Esophagus muscularis mucosa (tissue), 4 donors: ENCODE measurements at regions not wholly inside any gene's neighbourhood (a gene's known extent, or its start where the extent isn't known, plus 50 kb on each side); places are given as distances from the start of the nearest gene placed in this dataset.

Experiments
- DNase-seq: peaks from one replicate; pipeline ENCODE4 v3.0.0-alpha.2; 2017; ENCODE audit errors: extremely low spot score
- H3K27ac ChIP-seq, 4 donors: fragments of 200-600 bp; sonication (generic); replicated peaks in 1 of 4; 1 replicate in 3 of 4; 2 replicates in 1 of 4; pipeline ENCODE4 v1.5.1; 2016 to 2019; ENCODE audit warnings: mild to moderate bottlenecking in 1 of 4
- H3K27me3 ChIP-seq, 4 donors: fragments of 200-600 bp; sonication (generic); one replicate each; pipeline versions ENCODE4 v1.5.1 to v1.6.0; 2016 to 2019
- H3K36me3 ChIP-seq, 4 donors: fragments of 200-600 bp; sonication (generic); one replicate each; pipeline ENCODE4 v1.5.1; 2016 to 2019
- H3K4me1 ChIP-seq, 4 donors: fragments of 200-600 bp; sonication (generic); one replicate each; pipeline ENCODE4 v1.5.1; 2016 to 2019
- H3K4me3 ChIP-seq, 4 donors: fragments of 200-600 bp; sonication (generic); 1 replicate in 2 of 4; 2 replicates in 2 of 4; pipeline ENCODE4 v1.5.1; 2016 to 2019; ENCODE audit warnings: mild to moderate bottlenecking in 4 of 4, moderate library complexity in 1 of 4
- H3K9me3 ChIP-seq, 4 donors: fragments of 200-600 bp; sonication (generic); 1 replicate in 3 of 4; 2 replicates in 1 of 4; pipeline ENCODE4 v1.5.1; 2016 to 2019
- EP300 ChIP-seq: sonication (generic); formaldehyde crosslinking; IDR thresholded peaks from one replicate; pipeline ENCODE4 v1.6.1; 2017; ENCODE audit warnings: antibody characterized with exemption
- POLR2A ChIP-seq: fragments of 450-650 bp; IDR thresholded peaks from one replicate; pipeline ENCODE4 v1.6.1; 2017; ENCODE audit warnings: antibody characterized with exemption, moderate library complexity, mild to moderate bottlenecking, low read depth
- POLR2AphosphoS5 ChIP-seq, 2 donors: sonication (generic); formaldehyde crosslinking; IDR thresholded peaks; one replicate each; pipeline ENCODE4 v1.6.1; 2017; ENCODE audit warnings: antibody characterized with exemption in 2 of 2
- WGBS: methylation state at CpG from one replicate; pipeline ENCODE4 v1.1.5; 2018; 5-methylcytosine and 5-hydroxymethylcytosine counted together
- intact Hi-C: fragments of 100-400 bp; cut with DNase I; formaldehyde crosslinking; loops from one replicate; pipeline ENCODE4 v1.15.1; 2023
- TF ChIP-seq, protein P1 (sequence below), 3 experiments: fragments of 200-600 bp in 2 of 3; fragments of 450-650 bp in 1 of 3; sonication (generic) in 2 of 3; IDR thresholded peaks; one replicate each; pipeline ENCODE4 v1.5.1; 2017 to 2019; ENCODE audit warnings: antibody characterized with exemption in 3 of 3, mild to moderate bottlenecking in 2 of 3, moderate library complexity in 1 of 3

DNA sequence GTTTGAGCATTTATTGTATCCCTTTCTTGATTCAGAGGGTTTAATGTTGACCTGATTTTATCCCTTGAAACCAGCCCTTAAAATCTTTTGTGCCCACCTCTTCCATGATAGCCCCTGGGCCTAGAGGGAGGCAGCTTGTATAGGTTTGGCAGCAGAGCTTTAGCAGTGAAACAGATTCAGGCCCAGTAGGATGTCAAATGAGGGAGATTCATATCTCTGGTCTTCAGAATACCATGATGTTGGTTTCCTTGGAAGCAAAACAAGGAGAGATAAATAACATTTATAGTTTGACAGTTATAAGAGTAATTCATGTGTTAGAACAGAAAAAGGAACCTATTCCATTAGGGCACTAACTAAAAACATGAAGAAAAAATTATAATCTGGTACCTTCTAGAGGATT is 649.2 kb downstream of the METTL4 start:
- H3K9me3 ChIP-seq: no peaks in the 10 kb centered on the region
- no peaks in the 10 kb centered on the region for H3K27me3 ChIP-seq
- H3K4me3 ChIP-seq: no peak overlapping the region
- TF ChIP-seq, protein P1, sequence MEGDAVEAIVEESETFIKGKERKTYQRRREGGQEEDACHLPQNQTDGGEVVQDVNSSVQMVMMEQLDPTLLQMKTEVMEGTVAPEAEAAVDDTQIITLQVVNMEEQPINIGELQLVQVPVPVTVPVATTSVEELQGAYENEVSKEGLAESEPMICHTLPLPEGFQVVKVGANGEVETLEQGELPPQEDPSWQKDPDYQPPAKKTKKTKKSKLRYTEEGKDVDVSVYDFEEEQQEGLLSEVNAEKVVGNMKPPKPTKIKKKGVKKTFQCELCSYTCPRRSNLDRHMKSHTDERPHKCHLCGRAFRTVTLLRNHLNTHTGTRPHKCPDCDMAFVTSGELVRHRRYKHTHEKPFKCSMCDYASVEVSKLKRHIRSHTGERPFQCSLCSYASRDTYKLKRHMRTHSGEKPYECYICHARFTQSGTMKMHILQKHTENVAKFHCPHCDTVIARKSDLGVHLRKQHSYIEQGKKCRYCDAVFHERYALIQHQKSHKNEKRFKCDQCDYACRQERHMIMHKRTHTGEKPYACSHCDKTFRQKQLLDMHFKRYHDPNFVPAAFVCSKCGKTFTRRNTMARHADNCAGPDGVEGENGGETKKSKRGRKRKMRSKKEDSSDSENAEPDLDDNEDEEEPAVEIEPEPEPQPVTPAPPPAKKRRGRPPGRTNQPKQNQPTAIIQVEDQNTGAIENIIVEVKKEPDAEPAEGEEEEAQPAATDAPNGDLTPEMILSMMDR (IDR thresholded peaks at IDR 0.05): no peak
- TF ChIP-seq EP300 (no peak), POLR2A (no peak), POLR2AphosphoS5 (IDR thresholded peaks at IDR 0.05) (no peak)
- no peaks in the 10 kb centered on the region for H3K4me1 ChIP-seq
- no peak for DNase-seq
- no peak overlapping the region for H3K27ac ChIP-seq
- intact Hi-C loops: no loop called here
- H3K36me3 ChIP-seq: no peaks in the 10 kb centered on the region

DNA sequence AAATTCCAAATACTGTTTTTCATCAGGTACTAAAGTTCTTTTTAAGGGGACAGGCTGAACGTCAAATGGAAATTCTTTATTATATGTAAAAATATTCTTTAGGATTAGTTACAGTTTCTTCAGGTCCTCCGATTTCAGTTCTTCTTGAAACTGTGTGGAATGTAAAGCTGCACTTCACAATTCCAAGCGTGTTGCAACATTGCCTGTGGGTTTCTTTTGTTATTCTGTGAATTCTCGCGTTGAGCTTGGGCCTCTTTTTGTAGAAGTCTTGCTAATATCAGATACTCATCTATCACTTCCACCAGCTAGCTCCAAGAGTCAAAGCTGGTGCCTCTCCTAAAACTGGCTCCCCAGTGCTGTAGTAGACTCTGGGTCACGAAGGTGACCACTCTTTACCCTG is 642.6 kb downstream of the METTL4 start:
- WGBS: 82% methylated on average over 6 of the region's 6 CpGs
- H3K4me3 ChIP-seq: no peak overlapping the region
- no peaks in the 10 kb centered on the region for H3K27me3 ChIP-seq

DNA sequence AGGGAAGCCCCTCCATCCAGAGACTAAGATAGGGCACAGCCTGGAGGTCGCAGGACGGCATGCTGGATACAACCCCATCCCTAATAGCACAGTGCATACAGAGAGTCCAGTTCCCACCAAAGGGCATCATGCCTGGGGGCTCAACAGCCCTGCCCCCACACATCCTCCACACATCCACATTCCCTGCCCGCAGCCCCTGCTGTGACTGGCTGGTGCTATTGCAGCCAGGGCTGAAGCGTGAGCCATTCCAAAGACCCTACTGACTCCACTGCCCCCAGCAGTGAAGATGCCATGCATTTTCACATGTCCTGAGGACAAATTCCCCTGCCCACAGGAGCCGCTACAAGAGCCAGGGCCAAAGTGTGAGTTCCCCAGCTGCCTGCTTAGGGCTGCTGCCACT is 641.6 kb downstream of the METTL4 start:
- no peaks in the 10 kb centered on the region for H3K4me1 ChIP-seq
- WGBS: 59% methylated on average over 3 of the region's 5 CpGs
- H3K27me3 ChIP-seq: no peaks in the 10 kb centered on the region
- no peak overlapping the region for H3K4me3 ChIP-seq
- no peak overlapping the region for H3K27ac ChIP-seq
- no peak for DNase-seq
- H3K36me3 ChIP-seq: no peaks in the 10 kb centered on the region
- no peaks in the 10 kb centered on the region for H3K9me3 ChIP-seq
- TF ChIP-seq EP300: no peak
- no peak for TF ChIP-seq POLR2AphosphoS5 (IDR thresholded peaks at IDR 0.05)
- TF ChIP-seq POLR2A: no peak
- TF ChIP-seq, protein P1 (IDR thresholded peaks at IDR 0.05): no peak
- intact Hi-C loops: no loop called here

More for the DNA sequence above, 642.6 kb downstream of the METTL4 start:
- intact Hi-C loops: no loop called here
- no peak for DNase-seq
- TF ChIP-seq EP300: no peak
- Histone ChIP-seq H3K36me3 (no peaks in the 10 kb centered on the region), H3K9me3 (no peaks in the 10 kb centered on the region), H3K27ac (no peak overlapping the region), H3K4me1 (no peaks in the 10 kb centered on the region)

DNA sequence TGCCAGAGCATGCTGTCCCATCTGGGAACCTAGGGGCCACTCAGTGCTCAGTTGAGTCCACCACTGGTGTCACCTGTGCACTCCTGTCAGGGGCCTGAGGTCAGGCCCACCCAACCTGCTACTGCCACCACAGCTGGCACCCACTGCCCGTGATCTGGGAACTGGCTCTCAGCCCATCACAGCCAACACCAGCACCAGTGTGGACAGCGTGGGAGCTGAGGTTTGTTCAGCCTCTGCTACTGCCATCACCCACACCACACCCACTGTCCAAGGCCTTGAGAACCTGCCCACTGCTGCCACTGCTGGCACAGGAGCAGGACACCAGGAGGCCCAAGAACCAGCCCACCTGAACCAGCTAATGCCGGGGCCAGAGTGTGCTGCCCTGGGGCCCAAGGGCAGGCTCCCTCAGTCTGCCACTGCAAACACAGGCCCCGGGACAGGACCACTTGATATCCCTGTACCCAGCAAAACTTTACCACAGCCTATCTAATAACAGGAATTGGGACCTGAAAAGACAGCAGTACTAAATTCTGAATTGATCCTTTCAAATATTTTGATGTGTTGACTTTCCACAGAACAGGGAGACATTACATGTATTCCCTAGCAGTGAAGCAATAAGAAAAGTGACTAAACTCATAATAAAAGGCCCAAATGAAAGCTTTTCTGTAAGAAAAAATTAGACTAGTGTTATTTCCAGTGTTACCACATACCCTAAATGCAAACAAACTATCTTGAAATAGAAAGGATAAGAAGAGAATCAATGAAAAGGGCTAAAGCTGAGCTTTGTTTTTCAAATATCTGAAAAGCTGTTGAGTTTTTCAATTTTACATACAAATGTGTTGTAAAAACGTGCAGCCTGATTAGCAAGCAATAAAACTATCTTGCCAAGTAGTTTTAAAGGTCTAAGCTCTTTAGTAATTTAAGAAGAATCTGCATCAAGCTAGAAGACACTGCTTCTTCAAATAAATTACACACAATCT is 640.7 kb downstream of the METTL4 start:
- no peaks in the 10 kb centered on the region for H3K27me3 ChIP-seq
- 78% methylated on average over 4 of the region's 5 CpGs for WGBS

DNA sequence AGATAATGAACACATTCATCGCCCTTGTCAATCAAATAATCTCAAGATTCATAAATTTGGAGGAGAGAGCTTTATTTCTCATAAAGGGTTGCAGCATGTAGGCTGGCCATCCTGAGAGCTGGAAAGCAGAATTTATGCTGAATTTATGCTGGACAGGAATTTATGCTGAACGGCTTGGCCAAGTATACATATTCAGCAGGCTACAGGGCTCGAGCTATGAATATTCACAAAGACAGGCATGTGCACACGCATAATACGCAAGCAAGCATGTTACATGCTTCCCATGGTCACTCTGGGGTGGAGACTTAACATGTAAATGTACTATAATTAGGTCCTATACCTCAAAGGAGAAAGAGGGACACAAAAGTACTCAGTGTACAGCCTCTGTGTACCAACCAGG is 618.8 kb downstream of the METTL4 start:
- Histone ChIP-seq H3K9me3 (peaks cover 0 to 10% (median 2%) of the 10 kb centered on the region in 4 donors), H3K4me1 (no peaks in the 10 kb centered on the region), H3K4me3 (no peak overlapping the region), H3K36me3 (no peaks in the 10 kb centered on the region), H3K27me3 (no peaks in the 10 kb centered on the region), H3K27ac (no peak overlapping the region)
- 72% methylated on average over 4 of the region's 5 CpGs for WGBS
- TF ChIP-seq POLR2A (no peak), EP300 (no peak), POLR2AphosphoS5 (IDR thresholded peaks at IDR 0.05) (no peak)
- TF ChIP-seq, protein P1 (IDR thresholded peaks at IDR 0.05): no peak
- no peak for DNase-seq
- intact Hi-C loops: no loop called here

More for the DNA sequence above, 640.7 kb downstream of the METTL4 start:
- Histone ChIP-seq H3K36me3 (no peaks in the 10 kb centered on the region), H3K4me3 (no peak overlapping the region), H3K27ac (no peak overlapping the region), H3K4me1 (no peaks in the 10 kb centered on the region), H3K9me3 (no peaks in the 10 kb centered on the region)
- intact Hi-C loops: no loop called here
- no peak for DNase-seq
- TF ChIP-seq, protein P1 (IDR thresholded peaks at IDR 0.05): no peak
